NT2/D1 (cell line): ENCODE measurements at regions not wholly inside any gene's neighbourhood (a gene's known extent, or its start where the extent isn't known, plus 50 kb on each side); places are given as distances from the start of the nearest gene placed in this dataset.

ENCODE experiments used
- SUZ12 ChIP-seq: IDR thresholded peaks from 2 replicates; pipeline ENCODE4 v1.6.1; 2011; ENCODE audit not compliant: insufficient read length, insufficient read depth; ENCODE audit errors: extremely low read depth
- YY1 ChIP-seq: IDR thresholded peaks from 2 replicates; pipeline ENCODE4 v1.6.1; 2011; ENCODE audit not compliant: insufficient read length, insufficient read depth
- ZNF274 ChIP-seq: IDR thresholded peaks from 2 replicates; pipeline ENCODE4 v1.6.1; 2011; ENCODE audit warnings: mild to moderate bottlenecking, low read depth, low read length

- TF ChIP-seq YY1 (no peak), SUZ12 (no peak), ZNF274 (no peak)
Measured at GRCh38 chr1:106756752-106757151, 299.7 kb upstream of the PRMT6 start.
